HUES6 (cell line): ENCODE measurements at regions not wholly inside any gene's neighbourhood (a gene's known extent, or its start where the extent isn't known, plus 50 kb on each side); places are given as distances from the start of the nearest gene placed in this dataset.

ENCODE experiments used
- H3K27ac ChIP-seq: 2 replicates; pipeline ENCODE4 v1.7.0; 2013; ENCODE audit warnings: low read depth, mild to moderate bottlenecking, low read length, inconsistent platforms
- H3K27me3 ChIP-seq: 2 replicates; pipeline ENCODE4 v1.6.1; 2013; ENCODE audit warnings: low read length; ENCODE audit not compliant: control insufficient read depth, insufficient read depth
- H3K36me3 ChIP-seq: 2 replicates; pipeline ENCODE4 v1.6.1; 2013; ENCODE audit warnings: low read length; ENCODE audit not compliant: control insufficient read depth, insufficient read depth
- H3K4me1 ChIP-seq: 2 replicates; pipeline ENCODE4 v1.6.1; 2013; ENCODE audit warnings: low read length; ENCODE audit not compliant: control insufficient read depth, insufficient read depth
- H3K4me3 ChIP-seq: 2 replicates; pipeline ENCODE4 v1.5.1; 2013; ENCODE audit warnings: low read depth, low read length
- H3K9ac ChIP-seq: one replicate; pipeline ENCODE4 v1.6.1; 2013; ENCODE audit warnings: mild to moderate bottlenecking, low read length
- H3K9me3 ChIP-seq: 2 replicates; pipeline ENCODE4 v1.6.1; 2013; ENCODE audit warnings: low read depth, low read length; ENCODE audit not compliant: control insufficient read depth, insufficient read depth

GRCh38 chr6:67887747-67888545, 747.1 kb upstream of the ADGRB3 start:
- Histone ChIP-seq H3K27me3 (no peaks in the 10 kb centered on the region), H3K9me3 (peaks cover 19% of the 10 kb centered on the region; the same call in 1 of the 2 replicates), H3K4me1 (peaks cover 4% of the 10 kb centered on the region; the same call in 1 of the 2 replicates), H3K4me3 (no peak overlapping the region), H3K36me3 (no peaks in the 10 kb centered on the region), H3K9ac (no peak overlapping the region), H3K27ac (no peak overlapping the region)

DNA sequence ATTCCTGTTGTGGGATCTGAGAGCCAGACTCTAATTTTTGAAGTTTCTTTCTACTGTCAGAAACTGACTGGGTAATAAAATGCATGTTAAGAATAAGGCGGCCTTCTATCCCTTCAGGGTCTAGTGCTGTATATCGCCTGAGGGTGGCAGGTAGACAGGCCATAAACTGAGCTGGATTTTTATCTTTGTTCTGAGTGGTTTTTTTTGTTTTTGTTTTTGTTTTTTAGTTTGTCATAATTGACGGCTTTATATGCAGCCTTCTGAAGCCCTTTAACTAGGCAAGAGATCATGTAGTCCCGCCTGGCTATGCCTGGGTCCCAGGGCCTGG, 747.7 kb upstream of the ADGRB3 start:
- Histone ChIP-seq H3K9ac (no peak overlapping the region), H3K36me3 (no peaks in the 10 kb centered on the region), H3K9me3 (peaks cover 19% of the 10 kb centered on the region; the same call in 1 of the 2 replicates)

DNA sequence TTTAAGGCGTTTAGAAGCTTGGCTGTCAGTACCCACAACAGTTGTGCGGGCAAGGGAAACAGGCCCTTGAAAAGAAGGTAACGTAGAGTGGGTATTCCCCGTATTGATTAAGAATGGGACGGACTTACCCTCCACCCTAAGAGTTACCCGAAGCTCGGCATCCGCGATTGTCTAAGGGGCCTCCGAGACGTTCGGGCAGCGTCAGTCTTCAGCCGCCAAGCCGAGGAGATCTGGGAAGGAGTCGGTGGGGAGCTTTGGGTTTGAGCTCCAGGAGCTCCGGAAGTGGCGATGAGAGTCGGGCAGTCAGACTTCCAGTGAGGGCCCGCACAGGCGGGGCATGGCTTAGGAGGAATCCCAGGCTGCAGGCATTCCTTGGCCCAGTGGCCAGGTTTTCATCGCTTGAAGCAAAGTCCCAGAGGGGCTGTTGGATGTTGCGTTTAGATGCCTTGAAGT, 748.2 kb upstream of the ADGRB3 start:
- Histone ChIP-seq H3K9ac (no peak overlapping the region), H3K36me3 (no peaks in the 10 kb centered on the region), H3K4me3 (no peak overlapping the region), H3K4me1 (peaks cover 4% of the 10 kb centered on the region; the same call in 1 of the 2 replicates), H3K9me3 (peaks cover 19% of the 10 kb centered on the region; the same call in 1 of the 2 replicates), H3K27ac (no peak overlapping the region), H3K27me3 (no peaks in the 10 kb centered on the region)

More for the DNA sequence above, 747.7 kb upstream of the ADGRB3 start:
- Histone ChIP-seq H3K4me1 (peaks cover 4% of the 10 kb centered on the region; the same call in 1 of the 2 replicates), H3K27ac (no peak overlapping the region), H3K4me3 (no peak overlapping the region), H3K27me3 (no peaks in the 10 kb centered on the region)

DNA sequence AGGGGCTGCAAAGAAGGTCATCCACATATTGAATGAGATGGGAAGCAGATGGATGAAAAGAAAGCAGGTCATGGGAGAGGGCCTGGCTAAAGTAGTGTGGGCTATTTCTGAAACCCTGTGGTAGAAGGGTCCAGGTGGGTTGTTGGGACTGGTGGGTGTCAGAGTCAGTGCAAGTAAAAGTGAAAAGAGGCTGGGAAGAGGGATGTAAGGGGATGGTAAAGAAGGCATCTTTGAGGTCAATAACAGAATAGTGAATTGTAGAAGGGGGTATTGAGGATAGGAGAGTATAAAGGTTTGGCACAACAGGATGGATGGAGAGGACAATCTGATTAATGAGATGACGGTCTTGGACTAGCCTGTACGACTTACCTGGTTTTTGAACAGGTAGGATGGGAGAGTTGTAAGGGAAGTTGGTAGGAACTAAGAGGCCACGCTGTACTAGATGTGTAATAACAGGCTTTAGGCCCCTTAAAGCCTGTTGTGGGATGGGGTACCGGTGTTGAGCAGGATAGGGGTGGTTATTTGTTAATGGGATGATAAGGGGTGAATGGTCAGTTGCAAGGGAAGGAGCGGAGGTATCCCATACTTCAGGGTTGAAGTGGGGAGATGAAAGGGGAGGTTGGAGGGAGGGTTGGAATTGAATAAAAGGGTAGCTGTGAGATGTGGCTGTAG, 748.9 kb upstream of the ADGRB3 start:
- Histone ChIP-seq H3K9me3 (peaks cover 20% of the 10 kb centered on the region; the same call in 1 of the 2 replicates), H3K9ac (no peak overlapping the region), H3K4me3 (no peak overlapping the region), H3K27ac (no peak overlapping the region), H3K27me3 (no peaks in the 10 kb centered on the region), H3K4me1 (peaks cover 4% of the 10 kb centered on the region; the same call in 1 of the 2 replicates), H3K36me3 (no peaks in the 10 kb centered on the region)

DNA sequence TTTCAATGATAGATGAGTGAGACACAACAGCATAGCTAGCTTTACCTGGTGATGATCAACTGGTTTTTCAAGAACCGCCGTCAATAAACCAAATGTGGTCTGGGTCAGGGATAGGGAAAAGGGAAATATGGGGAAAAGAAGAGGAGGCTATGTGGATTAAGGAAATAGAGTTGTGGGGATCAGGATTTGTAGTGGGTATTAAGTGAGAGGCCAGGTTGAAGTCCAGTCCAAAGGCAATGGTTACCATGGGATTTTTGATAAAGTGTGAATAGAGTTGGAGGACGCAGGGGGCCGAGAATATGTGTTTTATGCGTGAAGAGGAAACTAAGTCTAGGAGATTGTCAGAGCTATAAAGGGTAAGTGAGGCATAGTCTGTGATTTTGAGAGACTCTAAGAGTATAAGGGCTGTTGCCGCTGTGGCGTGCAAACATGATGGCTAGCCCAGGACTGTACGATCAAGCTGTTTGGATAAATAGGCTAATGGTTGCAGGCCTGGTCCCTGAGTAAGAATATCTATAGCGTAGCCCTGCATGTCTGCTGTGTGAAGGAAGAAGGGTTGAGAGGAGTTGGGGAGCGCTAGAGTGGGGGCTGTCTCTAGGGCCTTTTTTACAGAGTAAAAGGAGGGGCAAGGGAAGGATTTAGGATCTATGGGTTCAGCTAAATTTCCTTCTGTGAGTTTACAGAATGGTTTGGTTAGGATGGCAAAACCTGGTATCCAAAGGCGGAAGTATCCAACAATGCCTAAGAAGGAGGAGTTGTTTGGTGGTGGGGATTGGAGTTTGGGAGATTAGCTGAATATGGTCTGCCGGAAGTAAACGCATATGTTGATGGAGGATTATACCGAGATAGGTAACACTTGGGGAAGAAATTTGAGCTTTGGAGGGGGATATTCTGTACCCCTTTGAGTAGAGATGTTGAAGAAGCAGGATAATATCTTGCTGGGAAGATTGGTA, 749.7 kb upstream of the ADGRB3 start:
- H3K4me1 ChIP-seq, result no peaks in the 10 kb centered on the region
- H3K36me3 ChIP-seq, result no peaks in the 10 kb centered on the region
- H3K4me3 ChIP-seq, result no peak overlapping the region
- no peak overlapping the region for H3K27ac ChIP-seq
- no peaks in the 10 kb centered on the region for H3K27me3 ChIP-seq
- H3K9ac ChIP-seq, result no peak overlapping the region
- H3K9me3 ChIP-seq, result peaks cover 22% of the 10 kb centered on the region; the same call in 1 of the 2 replicates

GRCh38 chr6:67884442-67884841, 750.6 kb upstream of the ADGRB3 start:
- Histone ChIP-seq H3K27ac (no peak overlapping the region), H3K4me3 (no peak overlapping the region), H3K4me1 (no peaks in the 10 kb centered on the region), H3K9me3 (peaks cover 22% of the 10 kb centered on the region; the same call in 1 of the 2 replicates), H3K9ac (no peak overlapping the region), H3K36me3 (no peaks in the 10 kb centered on the region), H3K27me3 (no peaks in the 10 kb centered on the region)

- Histone ChIP-seq H3K9ac (no peak overlapping the region), H3K27ac (no peak overlapping the region), H3K36me3 (no peaks in the 10 kb centered on the region), H3K4me3 (no peak overlapping the region), H3K27me3 (no peaks in the 10 kb centered on the region), H3K4me1 (no peaks in the 10 kb centered on the region), H3K9me3 (peaks cover 22% of the 10 kb centered on the region; the same call in 1 of the 2 replicates)
Measured at GRCh38 chr6:67883500-67884366, 751.3 kb upstream of the ADGRB3 start.

- Histone ChIP-seq H3K36me3 (no peaks in the 10 kb centered on the region), H3K27me3 (no peaks in the 10 kb centered on the region), H3K4me3 (no peak overlapping the region), H3K9me3 (peaks cover 18% of the 10 kb centered on the region; the same call in 1 of the 2 replicates), H3K4me1 (no peaks in the 10 kb centered on the region), H3K9ac (no peak overlapping the region), H3K27ac (no peak overlapping the region)
Measured at GRCh38 chr6:67882436-67883311, 752.4 kb upstream of the ADGRB3 start.

DNA sequence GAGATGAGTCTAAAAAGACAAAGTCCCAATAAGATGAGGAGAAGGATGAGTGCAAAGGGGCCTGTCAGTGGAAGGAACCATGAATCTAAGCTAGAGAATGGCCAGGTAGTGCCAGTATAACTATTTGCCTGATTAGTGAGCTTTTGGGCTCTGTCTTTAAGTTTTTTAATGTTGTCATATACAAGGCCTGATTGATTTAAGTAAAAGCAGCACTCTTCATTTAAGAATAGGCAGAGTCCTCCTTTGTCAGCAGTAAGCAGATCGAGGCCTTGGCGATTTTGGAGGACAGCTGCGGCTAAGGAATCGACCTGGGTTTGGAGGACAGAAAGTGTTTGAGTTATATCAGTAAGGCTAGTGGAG, 753.4 kb upstream of the ADGRB3 start:
- no peaks in the 10 kb centered on the region for H3K4me1 ChIP-seq
- no peak overlapping the region for H3K4me3 ChIP-seq
- H3K27ac ChIP-seq, result no peak overlapping the region
- H3K36me3 ChIP-seq, result no peaks in the 10 kb centered on the region
- peaks cover 18% of the 10 kb centered on the region; the same call in 1 of the 2 replicates for H3K9me3 ChIP-seq
- H3K9ac ChIP-seq, result no peak overlapping the region
- no peaks in the 10 kb centered on the region for H3K27me3 ChIP-seq
